ENCODE measurements at regions not wholly inside any gene's neighbourhood (a gene's known extent, or its start where the extent isn't known, plus 50 kb on each side); places are given as distances from the start of the nearest gene placed in this dataset.

DNA sequence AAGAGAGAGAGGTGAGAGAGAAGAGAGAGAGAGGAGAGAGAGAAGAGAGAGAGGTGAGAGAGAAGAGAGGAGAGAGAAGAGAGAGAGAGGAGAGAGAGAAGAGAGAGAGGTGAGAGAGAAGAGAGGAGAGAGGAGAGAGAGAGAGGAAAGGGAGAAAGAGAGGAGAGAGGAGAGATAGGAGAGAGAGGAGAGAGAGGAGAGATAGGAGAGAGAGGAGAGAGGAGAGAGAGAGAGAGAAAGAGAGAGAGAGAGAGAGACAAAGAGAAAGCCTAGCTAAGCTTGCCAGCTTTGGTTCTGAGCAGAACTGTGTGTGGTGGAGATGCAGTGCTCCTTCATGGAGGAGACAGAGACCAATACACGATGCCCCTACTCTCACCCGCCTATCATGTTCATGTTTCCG is 99.1 kb upstream of the KCNA3 start:
- TF ChIP-seq, protein P1, sequence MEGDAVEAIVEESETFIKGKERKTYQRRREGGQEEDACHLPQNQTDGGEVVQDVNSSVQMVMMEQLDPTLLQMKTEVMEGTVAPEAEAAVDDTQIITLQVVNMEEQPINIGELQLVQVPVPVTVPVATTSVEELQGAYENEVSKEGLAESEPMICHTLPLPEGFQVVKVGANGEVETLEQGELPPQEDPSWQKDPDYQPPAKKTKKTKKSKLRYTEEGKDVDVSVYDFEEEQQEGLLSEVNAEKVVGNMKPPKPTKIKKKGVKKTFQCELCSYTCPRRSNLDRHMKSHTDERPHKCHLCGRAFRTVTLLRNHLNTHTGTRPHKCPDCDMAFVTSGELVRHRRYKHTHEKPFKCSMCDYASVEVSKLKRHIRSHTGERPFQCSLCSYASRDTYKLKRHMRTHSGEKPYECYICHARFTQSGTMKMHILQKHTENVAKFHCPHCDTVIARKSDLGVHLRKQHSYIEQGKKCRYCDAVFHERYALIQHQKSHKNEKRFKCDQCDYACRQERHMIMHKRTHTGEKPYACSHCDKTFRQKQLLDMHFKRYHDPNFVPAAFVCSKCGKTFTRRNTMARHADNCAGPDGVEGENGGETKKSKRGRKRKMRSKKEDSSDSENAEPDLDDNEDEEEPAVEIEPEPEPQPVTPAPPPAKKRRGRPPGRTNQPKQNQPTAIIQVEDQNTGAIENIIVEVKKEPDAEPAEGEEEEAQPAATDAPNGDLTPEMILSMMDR (IDR thresholded peaks at IDR 0.05; ENCODE audit: low read length), result no peak
- TF ChIP-seq EZH2 (IDR thresholded peaks at IDR 0.05; ENCODE audit: borderline replicate concordance, low read length), result no peak
